ENCODE measurements at regions not wholly inside any gene's neighbourhood (a gene's known extent, or its start where the extent isn't known, plus 50 kb on each side); places are given as distances from the start of the nearest gene placed in this dataset.

GRCh38 chr20:55390791-55391190, 614.5 kb downstream of the CBLN4 start:
- H3K4me1 ChIP-seq (ENCODE audit: low read depth), result no peaks in the 10 kb centered on the region
- TF ChIP-seq CTCF (IDR thresholded peaks at IDR 0.05; ENCODE audit: low read depth, low read length), result no peak
- no peaks in the 10 kb centered on the region for H3K36me3 ChIP-seq
- no peak for DNase-seq (ENCODE audit: low read depth in 1 of 2, low spot score in 1 of 2)
- H3K4me3 ChIP-seq, result no peak overlapping the region
- H3K9me3 ChIP-seq (ENCODE audit: low read depth), result no peaks in the 10 kb centered on the region
- H3K27ac ChIP-seq, result no peak overlapping the region
- H3K27me3 ChIP-seq, result no peaks in the 10 kb centered on the region

GRCh38 chr20:55386686-55387085, 618.6 kb downstream of the CBLN4 start:
- Histone ChIP-seq H3K36me3 (no peaks in the 10 kb centered on the region), H3K4me3 (no peak overlapping the region), H3K9me3 (ENCODE audit: low read depth) (no peaks in the 10 kb centered on the region), H3K27ac (no peak overlapping the region), H3K4me1 (ENCODE audit: low read depth) (no peaks in the 10 kb centered on the region), H3K27me3 (no peaks in the 10 kb centered on the region)
- no peak for TF ChIP-seq CTCF (IDR thresholded peaks at IDR 0.05; ENCODE audit: low read depth, low read length)
- DNase-seq (ENCODE audit: low read depth in 1 of 2, low spot score in 1 of 2), result no peak

- DNase-seq (ENCODE audit: low read depth in 1 of 2, low spot score in 1 of 2), result no peak
- no peak for TF ChIP-seq CTCF (IDR thresholded peaks at IDR 0.05; ENCODE audit: low read depth, low read length)
- Histone ChIP-seq H3K9me3 (ENCODE audit: low read depth) (no peaks in the 10 kb centered on the region), H3K27ac (no peak overlapping the region), H3K27me3 (no peaks in the 10 kb centered on the region), H3K36me3 (no peaks in the 10 kb centered on the region), H3K4me1 (ENCODE audit: low read depth) (peaks cover 8% of the 10 kb centered on the region), H3K4me3 (no peak overlapping the region)
Observed at GRCh38 chr20:55375920-55376319, 629.4 kb downstream of the CBLN4 start.

GRCh38 chr20:55365745-55366144, 639.6 kb downstream of the CBLN4 start:
- H3K36me3 ChIP-seq, result no peaks in the 10 kb centered on the region
- no peak overlapping the region for H3K4me3 ChIP-seq
- no peak for TF ChIP-seq CTCF (IDR thresholded peaks at IDR 0.05; ENCODE audit: low read depth, low read length)
- H3K4me1 ChIP-seq (ENCODE audit: low read depth), result no peaks in the 10 kb centered on the region
- no peak overlapping the region for H3K27ac ChIP-seq
- H3K9me3 ChIP-seq (ENCODE audit: low read depth), result no peaks in the 10 kb centered on the region
- H3K27me3 ChIP-seq, result no peaks in the 10 kb centered on the region
- no peak for DNase-seq (ENCODE audit: low read depth in 1 of 2, low spot score in 1 of 2)

GRCh38 chr20:55360895-55361294, 644.4 kb downstream of the CBLN4 start:
- TF ChIP-seq CTCF (IDR thresholded peaks at IDR 0.05; ENCODE audit: low read depth, low read length), result no peak
- H3K27ac ChIP-seq, result no peak overlapping the region
- no peaks in the 10 kb centered on the region for H3K36me3 ChIP-seq
- no peaks in the 10 kb centered on the region for H3K9me3 ChIP-seq (ENCODE audit: low read depth)
- no peak for DNase-seq (ENCODE audit: low read depth in 1 of 2, low spot score in 1 of 2)
- H3K4me1 ChIP-seq (ENCODE audit: low read depth), result no peaks in the 10 kb centered on the region
- no peak overlapping the region for H3K4me3 ChIP-seq
- H3K27me3 ChIP-seq, result no peaks in the 10 kb centered on the region

GRCh38 chr20:55354720-55355119, 650.6 kb downstream of the CBLN4 start:
- no peak overlapping the region for H3K27ac ChIP-seq
- no peaks in the 10 kb centered on the region for H3K4me1 ChIP-seq (ENCODE audit: low read depth)
- H3K4me3 ChIP-seq, result no peak overlapping the region
- H3K9me3 ChIP-seq (ENCODE audit: low read depth), result no peaks in the 10 kb centered on the region
- H3K36me3 ChIP-seq, result no peaks in the 10 kb centered on the region
- DNase-seq (ENCODE audit: low read depth in 1 of 2, low spot score in 1 of 2), result peak in 1 of 2 donors; percentile 4
- no peak for TF ChIP-seq CTCF (IDR thresholded peaks at IDR 0.05; ENCODE audit: low read depth, low read length)
- H3K27me3 ChIP-seq, result no peaks in the 10 kb centered on the region
